Globus pallidus (tissue), 1 donor: ENCODE measurements at regions not wholly inside any gene's neighbourhood (a gene's known extent, or its start where the extent isn't known, plus 50 kb on each side); places are given as distances from the start of the nearest gene placed in this dataset.

Experiments used
- DNase-seq: peaks from one replicate; pipeline ENCODE4 v3.0.0-alpha.2; 2015; ENCODE audit warnings: low spot score

DNA sequence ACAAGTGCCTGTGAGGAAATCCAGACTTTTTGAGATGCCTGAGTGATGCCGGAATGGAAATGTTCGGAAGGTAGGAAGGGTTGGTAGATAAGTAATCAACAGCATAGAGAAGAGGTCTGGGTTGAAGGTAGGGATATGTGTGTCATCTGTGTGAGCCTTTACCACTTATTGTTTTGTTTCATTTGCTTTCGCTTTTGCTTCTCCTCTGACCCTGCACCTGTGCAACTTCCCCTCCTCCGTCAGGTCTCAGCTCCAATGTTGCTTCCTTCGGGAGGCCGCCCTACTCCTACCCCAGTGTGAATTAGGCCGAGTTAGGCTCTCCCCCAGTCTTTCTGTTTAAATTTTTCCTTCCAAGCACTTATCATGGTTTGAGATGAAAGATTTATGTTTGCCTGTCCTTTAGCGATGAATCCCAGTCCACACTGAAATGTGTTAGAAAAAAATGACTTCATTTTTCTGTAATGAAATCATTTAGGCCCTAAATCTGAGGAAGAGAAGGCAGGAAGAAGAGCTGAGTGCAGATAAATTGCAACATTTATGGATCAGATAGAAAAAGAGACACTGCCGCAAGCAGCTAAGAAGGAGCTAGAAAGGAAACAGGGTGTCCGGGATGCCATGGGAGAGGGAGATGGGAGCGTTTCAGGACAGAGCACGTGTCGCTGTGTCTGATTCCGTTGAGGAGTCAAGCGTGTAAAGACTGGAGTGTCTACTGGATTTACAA lies 139.6 kb upstream of the PELI1 start:
- no peak for DNase-seq

DNA sequence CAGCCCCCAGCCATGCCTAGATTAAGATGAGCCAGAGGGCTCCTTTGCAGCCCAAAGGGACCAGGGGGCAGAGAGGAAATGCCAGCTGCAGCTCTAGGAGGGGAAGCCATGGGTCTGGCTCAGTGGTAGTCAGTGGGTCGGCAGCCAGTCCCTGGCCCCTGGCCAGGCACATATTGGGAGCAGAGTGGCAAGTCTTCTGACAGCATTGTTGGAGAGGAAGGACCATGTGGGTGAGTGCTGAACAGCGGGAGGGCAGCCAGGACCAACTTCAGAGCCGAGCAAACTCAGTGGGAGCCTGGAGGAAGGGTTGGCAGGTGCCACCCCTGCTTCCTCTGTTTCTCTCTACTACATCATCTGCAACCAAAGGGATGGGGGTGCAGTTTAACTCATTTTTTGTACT lies 140.5 kb upstream of the PELI1 start:
- DNase-seq = peak; percentile 55

DNA sequence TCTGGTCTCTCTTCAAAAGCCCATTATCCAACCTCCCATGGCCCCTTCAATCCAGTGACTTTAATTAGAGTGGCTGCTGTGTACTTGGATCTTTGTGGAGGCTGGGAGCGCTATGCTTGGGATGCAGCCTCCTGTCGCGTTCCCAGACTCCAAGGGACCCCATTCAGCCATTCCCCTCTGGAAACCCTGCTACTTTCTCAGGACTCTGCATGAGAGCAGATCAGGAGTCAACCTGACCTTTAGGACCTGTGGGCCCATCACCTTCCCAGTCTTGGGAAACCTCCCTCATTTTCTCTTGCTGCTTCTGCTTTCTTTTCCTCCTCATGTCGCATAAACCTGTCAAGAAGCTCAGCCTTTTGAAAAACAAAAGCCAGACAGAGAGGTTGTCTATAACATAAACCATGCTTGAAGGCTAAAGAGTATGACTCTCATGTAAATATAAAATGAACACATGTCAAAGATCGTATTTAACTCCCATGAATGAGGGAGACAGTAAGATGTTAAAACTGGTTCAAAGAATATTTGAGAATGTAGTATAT lies 143.1 kb upstream of the PELI1 start:
- DNase-seq = no peak

DNA sequence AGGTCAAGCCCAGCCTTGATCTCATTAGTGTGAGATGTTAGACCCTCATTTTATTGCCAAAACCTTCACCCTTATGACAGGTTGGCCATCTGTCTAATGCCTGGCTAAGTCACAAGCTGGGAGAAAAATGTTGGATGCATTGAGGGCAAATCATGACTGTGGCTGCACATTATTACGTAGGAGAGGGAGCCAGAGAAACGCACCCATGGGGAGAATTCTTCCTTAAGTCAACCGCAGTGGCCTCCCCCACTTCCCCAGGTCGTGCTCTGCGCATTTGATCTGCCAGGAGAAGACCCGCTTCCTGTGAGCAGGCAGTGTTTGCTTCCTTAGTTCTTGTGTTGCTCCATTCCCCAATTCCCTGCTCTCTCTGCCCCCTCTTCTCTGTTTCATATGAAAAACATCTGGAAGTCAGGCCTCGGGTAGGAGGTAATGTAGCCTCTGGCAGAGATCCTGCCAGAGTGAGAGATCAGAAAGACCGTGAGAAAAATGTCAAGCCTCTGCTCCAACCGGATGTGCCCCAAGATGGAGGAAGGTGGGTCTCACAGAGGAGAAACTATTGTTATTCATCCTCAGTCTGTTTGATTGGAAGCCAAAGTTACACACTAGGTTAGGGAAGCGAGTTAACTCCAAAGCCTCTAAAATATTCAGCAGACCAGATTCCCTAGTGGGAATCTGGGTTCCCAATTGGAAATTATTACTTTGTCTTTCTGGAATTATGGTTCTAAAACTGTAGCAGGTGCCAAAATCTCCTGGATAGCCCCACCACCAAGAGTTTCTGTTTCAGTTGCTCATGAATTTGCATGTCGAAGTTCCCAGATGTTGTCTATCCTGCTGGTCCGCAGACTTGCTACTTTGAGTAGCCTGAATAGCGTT lies 144.3 kb upstream of the PELI1 start:
- DNase-seq = no peak

DNA sequence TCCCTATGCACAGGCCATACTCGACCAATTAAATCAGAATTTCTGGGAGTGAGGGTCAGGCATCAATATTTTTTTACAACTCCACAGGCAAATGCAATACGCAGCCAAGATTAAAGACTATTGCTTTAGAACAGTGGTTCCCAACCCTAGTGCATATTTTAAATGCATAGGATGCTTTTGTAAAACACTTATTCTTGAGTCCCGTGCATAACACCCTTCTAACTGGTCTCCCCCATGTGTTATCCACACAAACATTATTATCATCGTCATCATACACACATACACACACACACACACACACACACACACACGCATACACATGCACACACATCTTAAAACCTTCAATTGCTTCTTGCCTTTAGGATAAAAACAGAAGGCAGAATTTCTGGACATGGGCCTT lies 145.0 kb upstream of the PELI1 start:
- no peak for DNase-seq

DNA sequence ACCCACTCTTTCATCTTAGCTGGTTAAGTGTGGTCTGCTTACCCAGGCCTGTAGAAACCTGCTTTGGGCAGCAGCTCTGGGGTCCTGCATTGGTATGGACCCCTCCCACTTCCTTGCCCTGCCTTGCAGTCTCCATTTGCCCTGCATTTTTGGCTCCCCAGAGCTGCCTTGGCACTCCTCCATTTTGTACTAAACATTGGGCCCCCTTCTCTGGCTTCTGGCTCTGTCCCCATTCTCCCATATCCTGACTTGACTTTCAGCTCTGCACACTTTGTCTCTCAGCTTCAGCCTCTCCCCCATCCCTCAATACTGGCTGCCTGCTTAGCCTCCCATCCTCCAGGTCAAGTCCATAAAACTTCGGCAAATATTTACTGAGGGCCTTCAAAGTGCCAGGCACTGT lies 145.5 kb upstream of the PELI1 start:
- DNase-seq = no peak

DNA sequence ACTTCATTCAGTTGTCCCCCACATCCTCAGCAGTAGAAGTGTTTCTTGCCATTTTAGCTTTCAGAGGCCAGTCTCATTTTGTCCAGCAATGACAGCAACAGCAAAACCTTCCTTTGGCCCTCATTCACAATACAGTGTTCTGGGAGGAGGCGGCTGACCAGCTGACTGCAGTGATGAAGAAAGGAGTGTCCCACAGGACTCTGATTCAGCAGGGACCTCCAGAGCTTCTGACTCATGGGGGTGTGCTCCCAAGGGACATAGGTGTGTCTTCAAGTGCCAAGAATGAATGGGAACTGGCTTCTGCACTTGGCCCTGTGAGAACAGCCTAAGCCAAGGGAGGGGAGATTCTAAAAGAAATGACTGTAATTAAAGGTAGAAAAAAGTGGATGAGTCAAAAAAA lies 147.0 kb upstream of the PELI1 start:
- no peak for DNase-seq

DNA sequence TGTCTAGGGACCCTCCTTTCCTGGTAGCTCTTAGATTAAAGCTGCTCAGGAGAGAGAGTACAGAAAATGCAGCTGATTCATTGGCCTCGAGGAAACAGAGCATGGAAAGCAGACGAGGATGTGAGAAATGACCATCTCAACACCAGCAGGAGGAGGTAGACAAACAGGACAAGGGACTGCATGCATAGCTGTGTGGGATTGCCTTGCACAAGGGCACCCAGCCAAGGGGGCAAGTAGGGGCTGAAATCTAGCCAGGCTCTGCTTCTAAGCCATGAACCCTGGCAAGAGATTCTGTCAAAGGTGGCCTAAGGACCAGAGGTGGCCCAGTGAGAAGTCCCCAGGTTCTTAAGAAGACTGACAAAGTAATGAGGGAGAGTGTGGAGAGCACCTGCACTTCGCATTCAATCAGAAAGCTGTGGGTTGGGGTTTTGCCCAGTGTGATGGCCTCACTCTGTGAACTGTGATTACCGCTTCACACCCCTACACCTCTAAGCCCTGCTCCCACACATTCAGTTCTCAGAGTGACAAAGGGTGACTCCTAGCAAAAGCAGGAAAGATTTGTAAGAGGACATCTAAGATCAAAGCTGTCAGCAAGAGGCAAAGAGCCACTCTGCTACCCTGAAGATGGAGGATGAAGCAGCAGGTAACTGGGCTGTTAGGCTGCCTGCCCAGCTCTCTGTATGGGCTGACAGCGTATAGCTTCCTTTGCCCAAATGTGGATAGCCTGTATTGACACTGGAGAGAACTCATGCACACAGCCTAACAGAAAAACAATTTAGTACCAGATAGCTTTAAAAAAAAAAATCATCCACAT lies 151.3 kb upstream of the PELI1 start:
- no peak for DNase-seq

DNA sequence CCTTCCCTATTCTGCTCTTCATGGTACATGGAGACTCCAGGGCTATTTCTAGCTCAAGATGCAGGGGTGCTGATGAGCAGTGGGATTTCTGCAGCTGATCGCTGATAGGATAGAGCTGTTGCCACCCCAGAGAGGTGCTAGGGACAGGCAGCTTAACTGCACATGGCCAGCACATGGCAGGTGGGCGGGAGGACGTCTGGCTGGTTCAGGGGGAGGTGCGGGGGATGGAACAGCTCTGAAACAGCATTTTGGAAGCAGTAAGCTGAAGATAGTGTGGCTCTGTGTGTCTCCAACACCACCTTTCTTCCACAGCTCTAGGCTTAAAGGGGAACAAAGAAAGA lies 151.9 kb upstream of the PELI1 start:
- DNase-seq = peak; percentile 60

DNA sequence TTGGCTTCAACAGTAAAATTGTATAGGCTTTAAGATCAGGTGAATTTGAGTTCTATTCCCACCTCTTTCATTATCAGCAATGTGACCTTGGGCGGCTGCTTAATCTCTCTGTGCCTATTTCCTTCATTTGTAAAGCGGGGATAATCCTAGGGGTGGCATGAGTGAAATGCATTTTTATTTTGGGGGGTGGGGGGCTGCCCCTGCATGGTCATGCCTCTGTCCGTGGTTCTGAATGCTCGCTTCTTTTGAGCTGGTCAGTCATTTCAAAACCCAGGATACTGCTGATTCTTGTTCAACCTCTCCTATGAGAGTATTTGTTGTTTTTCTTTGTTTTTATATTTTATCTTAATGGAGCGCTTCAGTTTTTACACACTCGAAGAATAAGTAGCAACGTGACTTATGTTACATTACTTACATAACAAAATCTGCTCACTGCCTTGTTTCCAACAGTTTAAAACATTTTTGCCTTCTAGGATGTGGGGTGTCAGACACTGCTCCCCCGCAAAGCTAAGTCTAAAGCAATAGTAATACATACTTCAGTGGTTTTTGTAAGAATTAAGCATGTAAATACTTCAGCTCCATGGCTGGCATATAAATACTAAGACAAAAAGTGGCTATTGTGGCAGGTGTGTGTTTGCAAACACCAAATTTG lies 152.6 kb upstream of the PELI1 start:
- no peak for DNase-seq

DNA sequence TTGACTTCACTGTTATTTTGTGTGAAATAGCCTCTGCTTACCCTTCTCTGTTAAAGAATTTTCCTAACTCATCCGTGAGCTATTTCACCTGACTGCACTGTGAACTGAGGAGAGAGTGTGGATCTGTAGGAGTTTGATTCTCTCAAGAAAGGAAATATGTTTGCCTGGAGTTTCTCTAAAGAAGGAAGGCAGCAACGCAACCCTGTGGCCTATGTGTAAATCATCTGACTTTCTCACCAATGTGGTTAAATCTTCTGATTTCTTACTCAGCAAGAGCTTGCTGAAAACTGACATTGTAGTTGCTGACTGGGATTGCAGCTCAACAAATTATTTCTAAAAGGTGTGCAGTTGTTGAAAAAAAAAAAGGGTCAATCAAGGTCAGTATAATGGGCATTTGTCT lies 153.9 kb upstream of the PELI1 start:
- no peak for DNase-seq

DNA sequence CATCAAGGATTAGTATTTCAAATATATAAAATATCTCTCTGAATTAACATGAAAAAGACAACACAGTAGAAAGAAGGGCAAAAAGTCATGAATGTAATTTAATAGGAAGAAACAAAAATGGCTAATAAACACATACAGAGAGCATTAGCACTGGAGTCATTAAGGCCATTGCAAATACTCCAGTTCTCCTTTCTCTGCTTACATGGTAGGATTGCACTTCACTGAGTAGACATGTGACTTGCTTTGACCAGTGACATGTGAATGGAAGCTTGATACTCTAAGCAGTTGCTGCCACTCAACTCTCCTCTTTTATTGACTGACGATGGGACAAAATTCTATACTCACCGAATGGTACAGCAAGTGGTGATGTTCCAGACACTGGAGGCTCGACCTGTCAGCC lies 153.9 kb upstream of the LGALSL start:
- no peak for DNase-seq

DNA sequence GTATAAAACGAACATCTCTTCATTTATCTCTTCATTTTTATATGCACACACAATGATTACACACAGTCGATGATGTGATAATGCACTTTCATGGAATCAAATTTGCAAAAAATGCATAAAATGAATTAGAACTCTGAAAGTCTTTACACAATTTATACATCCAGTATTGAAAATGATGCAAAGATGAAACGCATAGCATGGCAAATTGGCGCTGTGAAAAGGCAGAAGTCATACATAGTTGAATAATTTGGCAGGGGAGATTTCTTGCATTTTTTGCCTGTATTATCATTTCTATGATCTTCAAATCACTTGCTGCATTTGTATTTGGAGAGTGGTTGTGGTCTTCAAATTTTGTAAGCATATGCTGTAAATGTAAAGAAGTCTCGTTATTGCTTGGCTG lies 150.7 kb upstream of the LGALSL start:
- no peak for DNase-seq

DNA sequence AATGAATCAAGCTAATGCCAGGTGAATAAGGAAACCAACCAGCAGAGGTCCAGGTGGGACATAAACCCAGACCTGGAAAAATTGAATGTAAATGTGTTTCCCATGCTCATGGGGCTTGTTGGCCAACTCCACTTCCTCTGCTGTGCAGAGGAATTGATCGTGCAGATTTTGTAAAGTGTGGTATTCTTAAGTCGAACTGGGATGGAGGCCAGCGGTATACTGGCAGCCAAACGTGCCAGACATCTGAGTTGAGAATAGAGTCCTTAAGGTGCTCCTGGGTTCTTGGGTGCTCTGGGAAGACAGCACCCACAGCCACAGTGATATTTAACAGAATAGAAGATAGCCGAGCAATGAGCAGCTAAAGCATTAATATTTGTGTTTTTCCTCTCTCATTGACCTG lies 146.5 kb upstream of the LGALSL start:
- no peak for DNase-seq

DNA sequence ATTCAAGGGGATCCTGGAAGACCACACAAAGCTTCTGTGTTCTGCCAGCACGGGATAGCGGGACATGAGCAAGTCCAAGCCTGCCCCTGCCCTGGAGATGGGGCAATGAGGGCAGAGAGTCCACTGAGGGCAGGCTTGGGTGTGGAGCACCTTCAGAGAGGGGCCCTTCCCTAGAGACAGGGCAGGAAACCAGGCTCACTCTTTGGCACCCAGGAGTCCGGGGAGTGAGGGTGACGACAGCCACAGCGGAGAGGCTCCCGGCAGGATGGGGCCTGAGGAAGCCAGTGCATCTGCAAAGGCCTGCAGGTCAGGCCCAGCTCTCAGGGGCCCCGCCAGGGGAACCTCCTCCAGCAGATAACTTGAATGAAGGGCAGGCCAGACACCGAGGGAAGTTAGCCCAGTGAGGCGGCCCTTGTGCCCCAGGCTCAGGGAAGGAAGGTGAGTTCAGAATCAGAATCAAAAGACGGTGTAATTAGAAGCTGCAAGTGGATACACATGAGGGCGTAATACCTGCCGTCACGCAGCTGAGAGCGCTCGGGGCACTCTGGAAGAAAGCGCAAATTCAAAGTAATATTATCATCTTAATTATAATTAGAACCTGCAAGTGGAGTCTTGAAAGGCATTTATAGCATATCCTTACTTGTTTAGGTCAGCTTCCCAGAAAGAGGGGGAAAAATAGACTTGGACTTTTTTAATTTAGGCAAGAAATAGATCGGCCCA lies 142.6 kb upstream of the LGALSL start:
- DNase-seq = no peak

DNA sequence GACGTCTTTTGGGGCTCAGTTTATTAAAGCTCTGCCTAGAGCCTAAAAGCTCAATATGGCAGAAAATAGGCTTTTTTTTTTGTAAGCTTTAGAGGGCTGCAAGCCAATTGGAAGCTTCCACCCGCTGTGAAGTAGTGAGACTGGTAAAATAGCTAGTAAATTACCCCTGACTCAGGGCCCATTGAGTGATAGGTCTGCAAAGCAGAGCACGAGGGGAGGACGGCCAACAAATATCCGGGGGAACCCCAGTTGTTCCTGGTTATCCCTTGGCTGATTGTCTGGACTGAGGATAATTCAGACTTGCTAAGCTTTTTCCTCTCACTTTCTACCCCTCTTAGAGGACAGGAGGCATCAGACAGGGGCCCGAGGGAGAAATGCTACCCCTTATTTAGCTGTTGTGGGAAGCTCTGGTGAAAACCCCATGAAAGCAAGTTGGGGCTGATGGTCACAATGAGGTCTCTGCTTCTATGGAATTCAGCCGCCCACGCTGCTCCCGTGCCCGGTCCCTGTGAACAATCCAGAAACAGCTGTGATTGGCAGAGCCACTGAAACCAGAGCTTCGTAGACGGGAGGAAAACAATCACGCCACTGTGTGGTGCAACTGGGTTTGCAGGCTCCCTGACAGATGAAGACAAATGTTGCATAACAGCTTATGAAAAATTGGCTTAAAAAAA lies 141.9 kb upstream of the LGALSL start:
- peak; percentile 90 for DNase-seq

DNA sequence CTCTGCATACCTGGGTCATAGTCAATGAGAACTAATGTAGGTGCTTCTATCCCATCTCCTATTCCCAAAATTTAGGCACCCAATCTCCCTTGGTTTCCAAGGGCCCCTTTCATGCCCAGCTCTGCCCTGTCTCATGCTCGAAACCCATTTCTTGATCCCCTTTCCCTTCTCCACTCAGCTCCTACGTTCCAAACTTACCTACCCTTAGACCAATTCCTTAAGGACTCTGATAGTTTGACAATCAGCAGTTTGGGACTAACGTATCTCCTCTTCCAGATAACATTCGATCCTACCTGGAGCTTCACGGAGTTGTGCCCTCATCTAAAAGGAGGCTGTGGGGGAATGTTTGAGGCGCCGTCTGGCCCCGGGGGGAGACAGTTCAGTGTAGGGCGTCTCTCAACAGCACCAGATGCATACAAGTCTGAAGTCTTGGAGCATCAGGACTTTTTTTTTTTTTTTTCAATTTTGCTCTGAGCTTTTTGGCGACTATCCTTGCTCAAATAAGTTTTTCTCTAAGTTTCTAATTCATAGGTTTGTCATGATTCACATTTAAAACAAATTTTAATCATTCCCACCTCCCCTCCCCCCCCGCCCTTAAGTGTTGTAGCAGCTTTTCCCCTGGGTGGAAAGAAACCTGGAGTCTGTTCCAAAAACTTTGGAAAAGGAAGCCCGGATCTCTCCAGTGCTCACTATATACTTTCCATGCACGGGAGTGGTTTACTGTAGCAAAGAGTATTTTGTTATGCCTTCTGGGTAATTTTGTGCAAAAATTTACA lies 141.2 kb upstream of the LGALSL start:
- no peak for DNase-seq

DNA sequence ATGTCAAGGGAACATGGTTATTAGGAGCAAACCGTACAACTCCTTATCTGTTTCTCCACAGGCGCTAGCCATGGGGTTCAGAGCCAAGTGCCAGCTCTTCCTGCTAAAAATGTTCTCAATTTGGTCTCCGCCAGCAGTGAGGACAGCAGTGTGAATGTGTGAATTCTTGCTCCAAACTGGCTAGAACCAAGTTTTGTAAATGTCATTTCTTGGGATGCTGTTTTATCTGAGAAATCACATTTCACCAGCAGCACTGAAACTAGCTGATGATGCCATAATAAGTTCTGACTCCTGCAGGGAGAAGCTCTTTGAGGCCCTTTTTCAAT lies 140.6 kb upstream of the LGALSL start:
- DNase-seq = no peak

DNA sequence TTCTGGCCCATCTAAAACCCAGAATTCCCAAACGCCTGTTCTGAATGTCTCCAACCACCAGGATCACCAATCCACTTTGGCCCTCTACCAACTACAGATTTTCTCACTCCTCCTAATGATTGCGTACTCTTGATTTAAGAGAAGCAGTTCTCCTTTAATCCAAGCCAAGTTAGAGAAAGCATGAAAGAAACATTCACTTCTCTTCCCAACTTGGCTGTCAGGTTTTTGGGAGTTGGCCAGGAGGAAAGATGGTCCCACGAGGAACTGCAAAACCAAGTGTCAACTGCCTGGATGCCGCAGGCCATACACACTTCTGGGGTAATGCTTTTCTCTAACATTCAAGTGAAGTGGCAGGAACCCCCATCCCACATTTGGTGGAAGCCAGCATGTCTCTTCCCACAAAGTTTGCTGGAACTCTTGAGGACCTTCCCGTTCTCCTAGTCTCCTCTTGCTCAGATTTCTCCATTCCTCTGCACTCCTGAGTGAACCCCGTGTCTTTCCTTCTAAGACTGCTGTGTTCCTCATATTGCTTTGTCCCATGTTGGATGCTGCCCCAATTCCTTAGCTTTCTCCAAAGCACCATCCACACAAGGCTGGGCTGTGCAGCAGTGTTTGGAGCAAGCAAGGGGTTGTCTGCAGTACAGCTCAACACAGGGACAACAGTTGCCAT lies 138.5 kb upstream of the LGALSL start:
- no peak for DNase-seq
